GM12891 (cell line): ENCODE measurements at regions not wholly inside any gene's neighbourhood (a gene's known extent, or its start where the extent isn't known, plus 50 kb on each side); places are given as distances from the start of the nearest gene placed in this dataset.

Experiments
- PAX5 ChIP-seq: IDR thresholded peaks from 2 replicates; pipeline ENCODE4 v1.6.1; 2011; ENCODE audit warnings: low read length, moderate library complexity, mild to moderate bottlenecking; ENCODE audit not compliant: insufficient read depth, severe bottlenecking
- POLR2A ChIP-seq: IDR thresholded peaks from 2 replicates; pipeline ENCODE4 v1.6.1; 2011; ENCODE audit warnings: low read depth, low read length, control low read depth
- POLR2AphosphoS5 ChIP-seq: IDR thresholded peaks from 2 replicates; pipeline ENCODE4 v1.6.1; 2011; ENCODE audit warnings: low read depth, low read length, control low read depth
- TAF1 ChIP-seq: IDR thresholded peaks from 2 replicates; pipeline ENCODE4 v1.6.1; 2011; ENCODE audit warnings: low read depth, low read length, control low read depth

DNA sequence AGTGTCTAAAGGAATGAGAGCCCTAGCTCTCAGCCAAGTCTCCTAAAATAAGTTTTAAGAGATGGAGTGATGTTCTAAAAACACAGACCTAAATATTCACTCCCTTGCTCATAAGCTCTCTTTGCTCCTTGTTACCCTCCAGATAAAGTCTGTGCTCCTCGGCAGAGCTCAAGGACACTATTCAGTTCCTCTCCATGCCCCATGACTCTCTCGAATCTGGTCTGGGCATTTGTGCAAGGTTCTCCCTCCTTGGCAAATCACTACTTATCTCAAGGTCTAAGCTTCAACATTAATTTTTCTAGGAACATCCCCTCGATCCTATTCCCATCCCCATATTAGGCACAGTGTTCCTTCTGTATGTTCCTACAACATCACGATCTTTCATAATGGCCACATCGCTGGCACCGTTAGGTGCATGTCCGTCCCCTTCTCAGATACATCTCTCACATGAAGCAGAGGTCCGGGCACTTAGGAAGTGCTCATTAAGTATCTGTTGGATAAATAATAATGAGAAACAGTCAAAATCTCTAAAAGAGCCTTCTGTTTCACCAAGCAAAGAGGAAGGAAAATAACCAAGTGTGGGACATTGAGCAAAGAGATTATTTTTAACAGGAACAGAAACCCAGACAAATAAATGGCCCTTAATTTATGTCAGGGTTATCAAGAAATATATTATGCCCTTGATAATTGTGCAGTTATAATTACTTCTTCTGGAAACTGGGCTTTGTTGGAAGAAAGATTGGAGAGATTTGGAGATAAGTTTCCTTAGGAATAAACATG is 85.9 kb upstream of the HTR4 start:
- no peak for TF ChIP-seq POLR2A
- no peak for TF ChIP-seq POLR2AphosphoS5
- no peak for TF ChIP-seq TAF1
- TF ChIP-seq PAX5, result no peak
